IMR-90 (cell line): ENCODE measurements at regions not wholly inside any gene's neighbourhood (a gene's known extent, or its start where the extent isn't known, plus 50 kb on each side); places are given as distances from the start of the nearest gene placed in this dataset.

Source experiments
- ATAC-seq: fragments of 200-7000 bp; cut with Tn5 transposase; 2 replicates; pipeline ENCODE4 v1.9.1; 2020; ENCODE audit warnings: low read depth, mild to moderate bottlenecking, moderate library complexity
- BruUV-seq: library from RNA; stranded (reverse); fragments of 400-500 nt; replicated peaks from 2 replicates; lab custom pipeline; 2021; lab: Mats Ljungman, UMichigan
- CTCF ChIA-PET: fragments of 300-600 bp; formaldehyde crosslinking; extraction: SDS; loops from one replicate; lab custom pipeline; 2021; ENCODE audit warnings: antibody characterized with exemption; lab: Yijun Ruan, JAX
- POLR2A ChIA-PET: fragments of 300-600 bp; sonication (Branson Sonifier 250); formaldehyde crosslinking; loops from one replicate; lab custom pipeline; 2022; ENCODE audit warnings: antibody characterized with exemption; ENCODE audit not compliant: unreplicated experiment; lab: Charles Lee
- DNase-seq: peaks from one replicate; pipeline ENCODE4 v3.0.0; 2013
- H2AFZ ChIP-seq: replicated peaks from 2 replicates; pipeline ENCODE3; 2013; ENCODE audit warnings: low read length, mild to moderate bottlenecking; ENCODE audit not compliant: poor library complexity
- H2AK5ac ChIP-seq: 2 replicates; pipeline ENCODE4 v1.6.1; 2013; ENCODE audit warnings: low read depth, low read length, inconsistent platforms
- H2AK9ac ChIP-seq: replicated peaks from 2 replicates; pipeline ENCODE3; 2013; ENCODE audit warnings: mild to moderate bottlenecking, low read depth, low read length, moderate library complexity; ENCODE audit not compliant: poor library complexity
- H2BK120ac ChIP-seq: 2 replicates; pipeline ENCODE4 v1.6.1; 2013; ENCODE audit warnings: low read depth, low read length, inconsistent platforms
- H2BK15ac ChIP-seq: 3 replicates; pipeline ENCODE4 v1.6.1; 2013; ENCODE audit warnings: low read depth, low read length, inconsistent platforms
- H2BK20ac ChIP-seq: 2 replicates; pipeline ENCODE4 v1.6.1; 2013; ENCODE audit warnings: low read depth, mild to moderate bottlenecking, inconsistent platforms, low read length, moderate library complexity
- H2BK5ac ChIP-seq: 2 replicates; pipeline ENCODE4 v1.6.1; 2013; ENCODE audit warnings: mild to moderate bottlenecking, low read depth, low read length, inconsistent platforms; ENCODE audit not compliant: poor library complexity, severe bottlenecking
- H3K14ac ChIP-seq: replicated peaks from 2 replicates; pipeline ENCODE4 v1.6.1; 2013; ENCODE audit warnings: low read depth, low read length, inconsistent platforms
- H3K18ac ChIP-seq: 2 replicates; pipeline ENCODE4 v1.6.1; 2013; ENCODE audit warnings: low read depth, low read length, control low read depth
- H3K23ac ChIP-seq: 2 replicates; pipeline ENCODE4 v1.6.1; 2013; ENCODE audit warnings: low read depth, low read length, inconsistent platforms
- H3K27ac ChIP-seq: 2 replicates; pipeline ENCODE4 v1.5.1; 2013; ENCODE audit warnings: mild to moderate bottlenecking, control low read depth, low read length; ENCODE audit not compliant: insufficient read depth
- H3K27me3 ChIP-seq: 2 replicates; pipeline ENCODE4 v1.6.1; 2013; ENCODE audit warnings: low read length; ENCODE audit not compliant: control insufficient read depth, insufficient read depth
- H3K36me3 ChIP-seq: 2 replicates; pipeline ENCODE4 v1.6.1; 2013; ENCODE audit warnings: low read length, mixed read lengths; ENCODE audit not compliant: control insufficient read depth, insufficient read depth
- H3K4ac ChIP-seq: 2 replicates; pipeline ENCODE4 v1.6.1; 2013; ENCODE audit warnings: low read depth, low read length, inconsistent platforms
- H3K4me1 ChIP-seq: 2 replicates; pipeline ENCODE4 v1.6.1; 2013; ENCODE audit warnings: low read length, mixed read lengths; ENCODE audit not compliant: control insufficient read depth, insufficient read depth
- H3K4me2 ChIP-seq: 2 replicates; pipeline ENCODE4 v1.6.1; 2013; ENCODE audit warnings: low read depth, mild to moderate bottlenecking, control low read depth, low read length, moderate library complexity
- H3K4me3 ChIP-seq: 2 replicates; pipeline ENCODE4 v1.5.1; 2013; ENCODE audit warnings: low read depth, mild to moderate bottlenecking, control low read depth, low read length, moderate library complexity; ENCODE audit not compliant: insufficient read depth
- H3K56ac ChIP-seq: 2 replicates; pipeline ENCODE4 v1.6.1; 2013; ENCODE audit warnings: low read length, inconsistent platforms; ENCODE audit not compliant: insufficient read depth; ENCODE audit errors: extremely low read depth
- H3K79me1 ChIP-seq, 2 experiments: 2 replicates each; pipeline ENCODE4 v1.6.1; 2013; ENCODE audit warnings: low read length in 2 of 2, inconsistent platforms in 1 of 2, low read depth in 1 of 2
- H3K9ac ChIP-seq: 2 replicates; pipeline ENCODE4 v1.6.1; 2013; ENCODE audit warnings: low read depth, low read length, control low read depth
- H3K9me1 ChIP-seq: 2 replicates; pipeline ENCODE4 v1.6.1; 2013; ENCODE audit warnings: low read length, inconsistent platforms; ENCODE audit not compliant: insufficient read depth
- H3K9me3 ChIP-seq: 2 replicates; pipeline ENCODE4 v1.6.1; 2013; ENCODE audit warnings: low read length; ENCODE audit not compliant: control insufficient read depth, insufficient read depth
- H4K20me1 ChIP-seq: 2 replicates; pipeline ENCODE4 v1.6.1; 2013; ENCODE audit warnings: low read length, inconsistent platforms; ENCODE audit not compliant: insufficient read depth
- H4K5ac ChIP-seq: 2 replicates; pipeline ENCODE4 v1.6.1; 2013; ENCODE audit warnings: mild to moderate bottlenecking, low read depth, low read length, control low read depth
- H4K8ac ChIP-seq, 2 experiments: 2 replicates each; pipeline ENCODE4 v1.6.1; 2013; ENCODE audit warnings: low read depth in 2 of 2, low read length in 2 of 2, control low read depth in 1 of 2, inconsistent platforms in 1 of 2
- H4K91ac ChIP-seq: 2 replicates; pipeline ENCODE4 v1.6.1; 2013; ENCODE audit warnings: low read depth, low read length, inconsistent platforms; ENCODE audit not compliant: insufficient read depth
- MXI1 ChIP-seq: IDR thresholded peaks from 2 replicates; pipeline ENCODE4 v1.6.1; 2012; ENCODE audit warnings: low read depth, mild to moderate bottlenecking, low read length, moderate library complexity, borderline replicate concordance
- RAD21 ChIP-seq: IDR thresholded peaks from 2 replicates; pipeline ENCODE4 v1.6.1; 2012; ENCODE audit warnings: low read length, improper control_type of control experiment
- WGBS, 2 experiments: methylation state at CpG; one replicate each; pipeline versions ENCODE4 v1.1.5 to v1.1.7; 2013; ENCODE audit warnings: missing lambda C conversion rate in 2 of 2; ENCODE audit not compliant: insufficient read length in 1 of 2; ENCODE audit errors: extremely low coverage in 2 of 2; 5-methylcytosine and 5-hydroxymethylcytosine counted together
- dilution Hi-C: fragments of 300-500 bp; cut with HindIII; formaldehyde crosslinking; loops from one replicate; pipeline ENCODE4 v1.14.3; 2018; ENCODE audit warnings: low sequenced_read_pairs; ENCODE audit not compliant: unreplicated experiment
- in situ Hi-C: fragments of 300-500 bp; cut with MboI; formaldehyde crosslinking; loops from 3 replicates; pipeline ENCODE4 v1.14.3; 2019; ENCODE audit warnings: low sequenced_read_pairs, inconsistent platforms, mixed read lengths
- intact Hi-C: fragments of 100-400 bp; cut with micrococcal nuclease; formaldehyde crosslinking; loops from 2 replicates; pipeline ENCODE4 v1.10.0; 2022

- Histone ChIP-seq H3K56ac (no peak overlapping the region), H3K4me1 (peaks cover 8% of the 10 kb centered on the region), H4K91ac (0 out of 2 replicates have a peak overlapping the region, but pooled peaks have one; percentile 10), H3K4me2 (peak overlapping the region; percentile 46; the same call in 1 of the 2 replicates), H3K14ac (0 out of 2 replicates have a peak overlapping the region, but pooled peaks have one; percentile 3), H4K20me1 (no peaks in the 10 kb centered on the region), H3K18ac (peak overlapping the region; percentile 46; the same call in 1 of the 2 replicates), H2AFZ (no peak overlapping the region), H3K27me3 (no peaks in the 10 kb centered on the region), H2AK5ac (0 out of 2 replicates have a peak overlapping the region, but pooled peaks have one; percentile 65), H2BK20ac (peak overlapping the region; percentile 44; the same call in 1 of the 2 replicates), H3K9me3 (no peaks in the 10 kb centered on the region), H3K36me3 (no peaks in the 10 kb centered on the region), H3K9me1 (peaks cover 3% of the 10 kb centered on the region; the same call in 1 of the 2 replicates), H2BK5ac (peak overlapping the region; percentile 35), H2BK120ac (peak overlapping the region; percentile 48; the same call in 1 of the 2 replicates), H3K4me3 (no peak overlapping the region), H3K9ac (no peak overlapping the region), H3K79me1 (no peaks in the 10 kb centered on the region), H2AK9ac (peak overlapping the region; percentile 17), H4K5ac (no peak overlapping the region), H3K4ac (0 out of 2 replicates have a peak overlapping the region, but pooled peaks have one; percentile 27), H2BK15ac (peak overlapping the region; percentile 67; the same call in 1 of the 3 replicates), H4K8ac (0 out of 4 replicates have a peak overlapping the region, but pooled peaks of 1 of the 2 experiments have one; percentile 61), H3K23ac (no peak overlapping the region), H3K27ac (no peak overlapping the region)
- ATAC-seq (peak; percentile 95), DNase-seq (peak; percentile 94)
- in situ Hi-C loops: no loop called here
- TF ChIP-seq MXI1 (no peak), RAD21 (peak; percentile 19)
- POLR2A ChIA-PET: no interaction called here
- no CpG with 5 or more reads among the region's 3 CpGs for WGBS, 2 experiments
- dilution Hi-C loops: no loop called here
- BruUV-seq: no TSS peak
- CTCF ChIA-PET: no interaction called here
- intact Hi-C loops: loop anchor here (5.0 kb wide), 2 partner anchors 133 to 158 kb away; no protein-coding TSS in a partner anchor
These were observed 250.7 kb upstream of the MYOCD start for GRCh38 chr17:12415031-12415430.
